Omental fat pad (tissue), 3 donors: ENCODE measurements at regions not wholly inside any gene's neighbourhood (a gene's known extent, or its start where the extent isn't known, plus 50 kb on each side); places are given as distances from the start of the nearest gene placed in this dataset.

Experiments used
- ATAC-seq: fragments of 150-250 bp; one replicate; pipeline ENCODE4 v1.9.1; 2016; ENCODE audit warnings: mild to moderate bottlenecking, moderate library complexity; ENCODE audit not compliant: low FRiP score
- DNase-seq: peaks from one replicate; pipeline ENCODE4 v3.0.0-alpha.2; 2019; ENCODE audit warnings: low spot score
- TF ChIP-seq, protein P1 (sequence below), 3 donors: fragments of 450-650 bp; IDR thresholded peaks; one replicate each; pipeline ENCODE4 v1.5.1; 2016 to 2017; ENCODE audit warnings: antibody characterized with exemption in 3 of 3, mild to moderate bottlenecking in 3 of 3, moderate library complexity in 2 of 3

GRCh38 chr13:88086577-88086976 lies 415.4 kb downstream of the SLITRK5 start:
- DNase-seq (no peak), ATAC-seq (no peak)
- TF ChIP-seq, protein P1, sequence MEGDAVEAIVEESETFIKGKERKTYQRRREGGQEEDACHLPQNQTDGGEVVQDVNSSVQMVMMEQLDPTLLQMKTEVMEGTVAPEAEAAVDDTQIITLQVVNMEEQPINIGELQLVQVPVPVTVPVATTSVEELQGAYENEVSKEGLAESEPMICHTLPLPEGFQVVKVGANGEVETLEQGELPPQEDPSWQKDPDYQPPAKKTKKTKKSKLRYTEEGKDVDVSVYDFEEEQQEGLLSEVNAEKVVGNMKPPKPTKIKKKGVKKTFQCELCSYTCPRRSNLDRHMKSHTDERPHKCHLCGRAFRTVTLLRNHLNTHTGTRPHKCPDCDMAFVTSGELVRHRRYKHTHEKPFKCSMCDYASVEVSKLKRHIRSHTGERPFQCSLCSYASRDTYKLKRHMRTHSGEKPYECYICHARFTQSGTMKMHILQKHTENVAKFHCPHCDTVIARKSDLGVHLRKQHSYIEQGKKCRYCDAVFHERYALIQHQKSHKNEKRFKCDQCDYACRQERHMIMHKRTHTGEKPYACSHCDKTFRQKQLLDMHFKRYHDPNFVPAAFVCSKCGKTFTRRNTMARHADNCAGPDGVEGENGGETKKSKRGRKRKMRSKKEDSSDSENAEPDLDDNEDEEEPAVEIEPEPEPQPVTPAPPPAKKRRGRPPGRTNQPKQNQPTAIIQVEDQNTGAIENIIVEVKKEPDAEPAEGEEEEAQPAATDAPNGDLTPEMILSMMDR (IDR thresholded peaks at IDR 0.05) = no peak

DNA sequence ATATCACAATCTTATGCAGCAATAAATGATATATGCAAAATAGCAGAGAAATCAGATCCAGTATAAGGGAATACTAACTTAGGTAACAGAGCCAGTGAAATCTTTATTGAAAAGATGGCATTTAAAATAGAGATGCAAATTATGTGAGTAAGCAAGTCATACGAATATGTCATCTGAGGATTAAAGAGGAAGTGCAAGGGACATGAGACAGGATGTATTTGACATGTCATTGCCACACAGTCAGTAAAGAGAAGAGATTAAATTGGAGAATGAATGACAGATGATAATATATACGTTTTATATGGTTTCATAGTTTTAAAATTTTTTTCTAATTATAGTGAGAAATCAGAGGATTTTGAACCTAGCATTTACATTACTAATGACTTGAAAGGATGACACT lies 426.4 kb downstream of the SLITRK5 start:
- DNase-seq (no peak), ATAC-seq (no peak)
- TF ChIP-seq, protein P1 (IDR thresholded peaks at IDR 0.05) = no peak

DNA sequence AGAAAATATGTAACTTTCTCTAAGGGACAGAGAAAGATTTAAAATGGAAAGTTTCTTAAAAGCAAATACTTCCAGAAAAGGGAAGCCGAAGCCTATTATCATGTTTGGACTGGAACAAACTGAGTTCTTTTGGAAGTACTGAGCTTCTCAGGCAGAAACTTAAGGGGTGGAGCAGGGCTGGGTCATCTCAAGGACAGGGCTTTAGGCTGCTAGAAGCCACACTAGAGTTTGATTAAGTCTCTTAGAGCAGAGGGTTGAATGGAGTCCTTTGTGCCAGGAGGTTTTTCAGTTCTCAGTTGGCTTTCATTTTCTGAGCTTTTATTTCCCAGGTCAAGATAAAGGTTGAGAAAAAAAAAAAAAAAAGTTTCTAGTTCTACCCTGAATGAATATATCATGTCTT lies 432.7 kb downstream of the SLITRK5 start:
- TF ChIP-seq, protein P1 (IDR thresholded peaks at IDR 0.05) = no peak
- DNase-seq (no peak), ATAC-seq (no peak)

GRCh38 chr13:88104576-88104975 lies 433.4 kb downstream of the SLITRK5 start:
- DNase-seq = no peak
- TF ChIP-seq, protein P1 (IDR thresholded peaks at IDR 0.05) = no peak
- ATAC-seq = no peak

DNA sequence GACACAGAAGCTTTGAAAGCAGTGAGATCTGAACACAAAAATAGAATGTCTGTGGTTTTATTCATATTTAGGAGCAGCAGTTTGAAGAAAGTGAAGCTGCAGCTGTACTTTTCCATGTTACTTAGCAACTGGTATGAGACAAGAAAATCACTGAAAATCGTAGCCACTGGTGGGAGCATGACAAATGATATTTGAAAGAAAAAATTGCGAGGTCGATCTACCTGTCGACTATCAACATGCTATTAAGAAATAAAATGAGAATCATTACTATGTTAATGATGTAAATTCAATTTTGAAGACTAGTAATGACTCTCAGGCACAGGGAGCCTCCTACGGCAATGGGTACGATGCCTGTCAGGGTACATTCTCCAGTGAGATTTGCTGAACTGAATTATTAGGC lies 436.4 kb downstream of the SLITRK5 start:
- DNase-seq (no peak), ATAC-seq (no peak)
- TF ChIP-seq, protein P1 (IDR thresholded peaks at IDR 0.05) = no peak

GRCh38 chr13:88112526-88112925 lies 441.4 kb downstream of the SLITRK5 start:
- no peak for ATAC-seq
- TF ChIP-seq, protein P1 (IDR thresholded peaks at IDR 0.05) = no peak
- no peak for DNase-seq

DNA sequence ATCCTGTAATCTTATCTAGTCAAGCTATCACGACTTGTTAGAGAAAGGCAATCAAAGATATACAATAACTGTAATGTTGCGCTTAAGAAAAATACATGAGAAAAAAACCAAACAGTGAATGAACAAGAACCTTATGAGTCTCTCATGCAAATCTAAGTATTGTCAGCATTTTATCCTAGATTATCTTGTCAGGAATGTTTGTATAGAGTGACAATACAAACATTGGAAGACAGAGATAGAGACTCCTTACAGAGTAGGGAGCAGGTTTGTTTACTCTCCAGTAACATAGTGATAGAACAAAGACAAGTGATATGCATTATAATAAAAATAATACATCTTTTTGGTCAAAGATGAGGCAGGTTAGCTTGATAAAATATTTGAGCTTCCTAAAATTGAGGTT lies 444.8 kb downstream of the SLITRK5 start:
- DNase-seq = no peak
- TF ChIP-seq, protein P1 (IDR thresholded peaks at IDR 0.05) = no peak
- no peak for ATAC-seq
